Astrocyte (in vitro differentiated cells and primary cell): ENCODE measurements at regions not wholly inside any gene's neighbourhood (a gene's known extent, or its start where the extent isn't known, plus 50 kb on each side); places are given as distances from the start of the nearest gene placed in this dataset.

ENCODE experiments used
- DNase-seq: peaks from one replicate; pipeline ENCODE4 v3.0.0-alpha.2; 2010; ENCODE audit warnings: low read depth
- FAIRE-seq: peaks from 2 replicates; lab custom pipeline; 2011; peaks lifted over from hg19 to GRCh38; lab: Jason Lieb, UNC
- H2AFZ ChIP-seq: 2 replicates; pipeline ENCODE4 v1.6.0; 2012; ENCODE audit warnings: low read depth, low read length, inconsistent platforms
- H3K27ac ChIP-seq: 2 replicates; pipeline ENCODE4 v1.5.1; 2011; ENCODE audit warnings: low read depth, low read length, inconsistent platforms
- H3K27me3 ChIP-seq: 2 replicates; pipeline ENCODE4 v1.6.0; 2011; ENCODE audit warnings: low read length, inconsistent platforms; ENCODE audit not compliant: insufficient read depth
- H3K36me3 ChIP-seq: 2 replicates; pipeline ENCODE4 v1.5.1; 2011; ENCODE audit warnings: low read length, inconsistent platforms; ENCODE audit not compliant: insufficient read depth
- H3K4me1 ChIP-seq: 2 replicates; pipeline ENCODE4 v1.5.1; 2011; ENCODE audit warnings: low read length, inconsistent platforms; ENCODE audit not compliant: insufficient read depth
- H3K4me2 ChIP-seq: 2 replicates; pipeline ENCODE4 v1.6.0; 2012; ENCODE audit warnings: low read length, inconsistent platforms
- H3K4me3 ChIP-seq: 2 replicates; pipeline ENCODE4 v1.5.1; 2011; ENCODE audit warnings: low read depth, mild to moderate bottlenecking, low read length, inconsistent platforms; ENCODE audit not compliant: insufficient read depth
- H3K79me2 ChIP-seq: 2 replicates; pipeline ENCODE4 v1.6.0; 2012; ENCODE audit warnings: mild to moderate bottlenecking, low read length, inconsistent platforms; ENCODE audit not compliant: insufficient read depth
- H3K9ac ChIP-seq: 2 replicates; pipeline ENCODE4 v1.6.0; 2012; ENCODE audit warnings: mild to moderate bottlenecking, low read length, inconsistent platforms
- H3K9me3 ChIP-seq: 2 replicates; pipeline ENCODE4 v1.5.1; 2012; ENCODE audit warnings: low read depth, mild to moderate bottlenecking, low read length, inconsistent platforms; ENCODE audit not compliant: insufficient read depth
- H4K20me1 ChIP-seq: 2 replicates; pipeline ENCODE4 v1.6.0; 2012; ENCODE audit warnings: low read length, inconsistent platforms; ENCODE audit not compliant: insufficient read depth
- H3K27ac Mint-ChIP-seq: one replicate; pipeline ENCODE4 v1.8.0; 2021; ENCODE audit warnings: mild to moderate bottlenecking, mixed read lengths; ENCODE audit not compliant: unreplicated experiment
- H3K27me3 Mint-ChIP-seq: one replicate; pipeline ENCODE4 v1.8.0; 2021; ENCODE audit warnings: low read depth, mixed read lengths; ENCODE audit not compliant: unreplicated experiment
- H3K36me3 Mint-ChIP-seq: one replicate; pipeline ENCODE4 v1.8.0; 2021; ENCODE audit warnings: low read depth, mixed read lengths; ENCODE audit not compliant: unreplicated experiment
- H3K4me1 Mint-ChIP-seq: one replicate; pipeline ENCODE4 v1.8.0; 2021; ENCODE audit warnings: low read depth, mixed read lengths; ENCODE audit not compliant: unreplicated experiment
- H3K4me3 Mint-ChIP-seq: one replicate; pipeline ENCODE4 v1.8.0; 2021; ENCODE audit warnings: mild to moderate bottlenecking, moderate library complexity, mixed read lengths; ENCODE audit not compliant: unreplicated experiment
- H3K9me3 Mint-ChIP-seq: one replicate; pipeline ENCODE4 v1.8.0; 2021; ENCODE audit warnings: mild to moderate bottlenecking, mixed read lengths; ENCODE audit not compliant: unreplicated experiment
- CTCF ChIP-seq: IDR thresholded peaks from 2 replicates; pipeline ENCODE4 v1.5.1; 2011; ENCODE audit warnings: low read depth, mild to moderate bottlenecking, inconsistent platforms, low read length, moderate library complexity; ENCODE audit not compliant: insufficient read depth
- EZH2 ChIP-seq: IDR thresholded peaks from 2 replicates; pipeline ENCODE4 v1.6.1; 2012; ENCODE audit warnings: mild to moderate bottlenecking, low read length, inconsistent platforms; ENCODE audit not compliant: insufficient read depth

- DNase-seq = no peak
- Histone ChIP-seq H3K9me3 (no peaks in the 10 kb centered on the region), H3K79me2 (no peaks in the 10 kb centered on the region), H3K9ac (no peak overlapping the region), H3K4me1 (no peaks in the 10 kb centered on the region), H3K4me2 (no peak overlapping the region), H4K20me1 (no peaks in the 10 kb centered on the region), H3K36me3 (no peaks in the 10 kb centered on the region), H3K27me3 (peaks cover 8% of the 10 kb centered on the region), H3K4me3 (no peak overlapping the region), H2AFZ (no peak overlapping the region), H3K27ac (no peak overlapping the region)
- Mint-ChIP-seq H3K9me3 (peaks cover 7% of the 10 kb centered on the region), H3K27ac (no peak overlapping the region), H3K4me3 (no peak overlapping the region), H3K27me3 (peaks cover 36% of the 10 kb centered on the region), H3K36me3 (no peaks in the 10 kb centered on the region), H3K4me1 (no peaks in the 10 kb centered on the region)
- no peak for FAIRE-seq
- TF ChIP-seq EZH2 (no peak), CTCF (no peak)
Observed at GRCh38 chr2:105631922-105632321, 112.8 kb upstream of the NCK2 start.

- Histone ChIP-seq H3K4me1 (no peaks in the 10 kb centered on the region), H3K9ac (no peak overlapping the region), H2AFZ (no peak overlapping the region), H3K79me2 (no peaks in the 10 kb centered on the region), H3K4me3 (no peak overlapping the region), H3K27ac (no peak overlapping the region), H3K4me2 (no peak overlapping the region), H3K36me3 (no peaks in the 10 kb centered on the region), H3K9me3 (no peaks in the 10 kb centered on the region), H4K20me1 (no peaks in the 10 kb centered on the region), H3K27me3 (peaks cover 5% of the 10 kb centered on the region)
- Mint-ChIP-seq H3K9me3 (peaks cover 7% of the 10 kb centered on the region), H3K27ac (no peak overlapping the region), H3K4me3 (no peak overlapping the region), H3K27me3 (peaks cover 31% of the 10 kb centered on the region), H3K4me1 (no peaks in the 10 kb centered on the region), H3K36me3 (no peaks in the 10 kb centered on the region)
- DNase-seq (no peak), FAIRE-seq (no peak)
- TF ChIP-seq CTCF = no peak
Observed at GRCh38 chr2:105631011-105631410, 113.7 kb upstream of the NCK2 start.

- no peak overlapping the region for H3K4me2 ChIP-seq
- peaks cover 3% of the 10 kb centered on the region for H3K27me3 ChIP-seq
- no peaks in the 10 kb centered on the region for H3K9me3 ChIP-seq
- no peaks in the 10 kb centered on the region for H3K4me1 Mint-ChIP-seq
- no peak for TF ChIP-seq CTCF
- no peak for TF ChIP-seq EZH2
- no peak overlapping the region for H3K4me3 Mint-ChIP-seq
- no peak overlapping the region for H3K4me3 ChIP-seq
- H2AFZ ChIP-seq = no peak overlapping the region
- H3K4me1 ChIP-seq = no peaks in the 10 kb centered on the region
- H3K36me3 Mint-ChIP-seq = no peaks in the 10 kb centered on the region
- H3K36me3 ChIP-seq = no peaks in the 10 kb centered on the region
- peaks cover 7% of the 10 kb centered on the region for H3K9me3 Mint-ChIP-seq
- no peak overlapping the region for H3K27ac Mint-ChIP-seq
- DNase-seq (no peak), FAIRE-seq (no peak)
- H3K79me2 ChIP-seq = no peaks in the 10 kb centered on the region
- H3K27me3 Mint-ChIP-seq = peaks cover 27% of the 10 kb centered on the region
- no peaks in the 10 kb centered on the region for H4K20me1 ChIP-seq
- H3K9ac ChIP-seq = no peak overlapping the region
- H3K27ac ChIP-seq = no peak overlapping the region
Observed at GRCh38 chr2:105629634-105630033, 115.1 kb upstream of the NCK2 start.
